T-helper 1 cell (primary cell): ENCODE measurements at regions not wholly inside any gene's neighbourhood (a gene's known extent, or its start where the extent isn't known, plus 50 kb on each side); places are given as distances from the start of the nearest gene placed in this dataset.
A peak's percentile ranks its signal among the peaks of the same experiment; 100 is the strongest.

Source experiments
- DNase-seq, 5 donors: peaks; one replicate each; pipeline ENCODE4 v3.0.0-alpha.2; 2012 to 2020

DNA sequence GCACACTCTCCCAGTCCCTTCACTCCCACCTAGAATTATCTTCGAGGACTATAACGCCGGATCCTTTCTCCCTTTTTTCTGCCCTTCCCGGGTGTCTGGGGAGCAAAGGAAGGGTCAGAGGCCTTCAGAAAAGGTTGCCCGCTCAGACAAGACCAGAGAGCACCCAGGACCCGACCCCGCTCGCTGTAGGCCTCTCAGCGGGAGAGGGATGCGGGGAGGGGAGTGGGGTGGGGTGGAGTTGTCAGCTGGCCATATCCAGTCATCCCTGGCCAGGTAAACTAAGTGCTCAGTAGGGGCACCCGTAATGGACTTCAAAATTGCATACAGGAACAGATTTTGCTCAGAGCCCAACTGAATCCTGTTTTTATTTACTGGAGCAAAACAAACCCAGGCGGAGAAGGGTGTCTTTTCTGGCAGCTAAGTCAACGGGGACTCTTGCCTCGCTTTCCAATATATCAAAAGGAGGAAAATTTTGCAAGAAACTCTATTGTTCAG lies 65.0 kb downstream of the NOL4 start:
- DNase-seq: no peak

DNA sequence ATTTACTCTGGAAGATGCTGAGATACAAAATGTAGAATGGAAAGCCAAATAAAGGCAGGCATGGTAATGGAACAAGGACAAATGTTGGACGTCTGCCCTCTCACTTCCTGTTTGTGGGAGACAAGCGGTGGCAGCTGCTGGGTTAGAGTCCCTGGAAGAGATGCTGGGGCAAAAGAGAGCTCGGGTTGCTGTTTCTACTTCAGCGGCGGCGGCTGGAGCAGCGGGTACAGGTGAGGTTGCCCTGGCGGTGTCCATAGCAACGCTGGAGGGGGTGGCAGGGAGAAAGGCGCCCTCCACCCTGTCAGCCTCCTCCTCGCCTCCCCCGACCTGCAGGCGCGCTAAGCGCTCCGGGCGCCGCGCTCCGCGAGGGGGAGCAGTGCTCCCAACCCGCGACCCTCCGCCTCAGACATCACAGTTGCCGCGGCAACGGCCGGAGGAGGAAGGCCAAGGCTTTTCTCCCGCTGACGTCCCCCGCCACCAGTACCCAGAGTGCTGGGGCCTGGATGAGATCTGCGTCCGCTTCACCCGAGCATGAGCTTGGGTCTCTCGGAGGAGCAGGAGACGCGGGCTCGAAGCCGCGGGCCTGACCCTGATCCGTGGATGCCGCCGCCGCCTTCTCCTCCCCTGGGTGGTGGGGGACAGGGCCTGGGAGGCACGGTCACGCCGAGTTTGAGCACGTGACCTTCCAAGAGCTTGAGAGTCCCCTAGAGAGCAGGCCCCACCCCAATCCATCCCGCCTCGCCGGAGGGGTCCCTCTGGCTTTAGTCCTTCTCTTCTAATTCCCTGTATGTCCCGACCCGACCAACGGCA lies 65.6 kb downstream of the NOL4 start:
- DNase-seq: peak in 3 of 5 donors; percentile 1 to 12 (median 4)

DNA sequence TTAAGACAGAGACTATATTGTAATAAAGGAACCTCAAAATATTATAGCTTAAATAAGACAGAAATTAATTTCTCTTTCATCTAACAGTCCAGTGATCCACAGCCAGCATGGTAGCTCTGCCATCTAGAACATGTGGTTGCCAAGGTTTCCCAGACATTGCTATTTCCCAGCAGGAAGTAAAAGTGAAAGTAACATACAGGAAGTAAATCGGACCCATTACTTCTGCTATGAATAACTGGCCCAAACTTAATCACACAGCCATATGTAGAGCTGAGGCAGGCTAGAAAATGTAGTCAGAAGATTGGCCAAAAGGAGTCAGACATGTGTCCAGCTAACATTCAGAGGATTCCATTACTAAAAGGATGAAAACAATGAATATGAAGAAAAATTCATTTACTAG lies 71.0 kb downstream of the NOL4 start:
- no peak for DNase-seq

DNA sequence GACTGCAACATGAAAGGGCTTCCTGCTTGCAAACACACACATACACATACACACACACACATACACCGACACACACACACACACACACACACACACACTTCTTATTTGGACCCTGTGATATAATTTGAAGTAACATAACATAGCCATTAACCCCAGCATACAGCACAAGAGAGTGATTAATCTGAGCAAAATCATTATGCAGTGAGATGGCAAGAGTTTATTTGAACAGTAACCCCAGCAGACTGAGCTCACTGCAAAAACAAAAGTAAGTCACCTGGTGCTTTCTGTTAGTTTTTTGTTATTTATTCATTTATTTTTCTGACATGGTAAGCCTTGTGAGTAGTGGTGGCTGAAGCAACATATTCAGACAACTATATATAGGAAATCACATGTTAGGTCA lies 93.7 kb downstream of the NOL4 start:
- DNase-seq: no peak

DNA sequence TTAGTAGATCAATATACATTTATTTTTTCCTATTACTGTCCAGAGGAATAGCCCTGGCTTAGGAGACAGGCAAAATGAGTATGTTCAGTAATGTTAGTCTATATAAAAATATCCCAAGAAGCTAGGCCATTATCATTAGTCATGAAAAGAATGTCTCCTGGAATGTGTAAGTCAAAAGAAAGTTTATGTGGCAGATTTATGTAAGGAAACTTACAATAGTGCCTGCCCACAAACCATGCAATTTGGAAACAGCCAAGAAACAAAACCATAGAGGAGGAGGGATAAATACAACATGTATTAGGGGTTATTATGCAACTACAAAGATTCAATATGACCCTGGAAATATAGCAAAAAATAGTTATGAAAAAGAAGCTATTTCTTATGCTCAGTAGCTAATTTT lies 96.3 kb downstream of the NOL4 start:
- no peak for DNase-seq

DNA sequence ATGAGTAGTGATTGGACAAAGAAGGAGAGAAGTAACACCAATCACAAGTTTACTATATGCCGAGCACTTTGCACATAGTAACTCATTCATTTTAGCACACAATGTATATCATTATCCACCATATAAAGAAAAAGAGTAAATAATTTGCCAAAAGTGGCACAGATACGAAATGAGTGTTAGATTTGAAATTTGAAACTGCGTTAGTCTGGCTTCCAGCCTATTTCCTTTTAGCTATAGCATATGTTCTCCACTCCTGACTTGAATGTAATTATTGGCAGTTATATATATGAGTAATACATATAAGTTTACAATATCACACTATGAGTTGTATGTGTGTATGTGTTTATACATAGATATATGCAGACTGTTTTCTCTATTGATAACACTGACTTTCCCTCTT lies 98.6 kb downstream of the NOL4 start:
- no peak for DNase-seq

DNA sequence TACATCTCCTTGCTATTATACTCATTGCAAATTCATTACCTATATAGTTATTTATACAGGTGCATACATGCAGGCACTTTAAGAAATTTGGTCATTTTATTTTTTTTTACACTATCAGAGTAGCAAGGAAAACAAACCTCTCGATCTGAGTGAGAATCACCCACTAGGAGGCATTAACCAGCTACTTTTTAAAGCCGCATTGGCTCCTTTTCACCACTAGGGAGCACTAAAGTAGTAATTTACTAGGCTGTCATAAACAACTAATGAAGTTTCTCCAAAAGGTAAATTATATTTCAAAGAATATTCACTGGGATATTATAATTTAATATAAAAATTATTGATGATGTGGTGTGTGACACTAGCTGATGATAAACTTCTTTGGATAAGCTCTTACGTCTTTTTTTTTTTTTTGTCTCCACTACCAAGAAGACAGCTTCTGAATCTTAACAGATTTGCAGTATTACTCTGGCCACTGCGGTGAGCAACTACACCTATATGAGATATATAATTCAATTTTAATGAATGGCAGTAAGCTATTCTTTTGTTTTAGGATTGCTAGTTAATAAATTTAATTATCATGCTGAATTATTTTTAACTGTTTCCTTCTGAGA lies 101.9 kb downstream of the NOL4 start:
- DNase-seq: peak in 1 of 5 donors; percentile 4

DNA sequence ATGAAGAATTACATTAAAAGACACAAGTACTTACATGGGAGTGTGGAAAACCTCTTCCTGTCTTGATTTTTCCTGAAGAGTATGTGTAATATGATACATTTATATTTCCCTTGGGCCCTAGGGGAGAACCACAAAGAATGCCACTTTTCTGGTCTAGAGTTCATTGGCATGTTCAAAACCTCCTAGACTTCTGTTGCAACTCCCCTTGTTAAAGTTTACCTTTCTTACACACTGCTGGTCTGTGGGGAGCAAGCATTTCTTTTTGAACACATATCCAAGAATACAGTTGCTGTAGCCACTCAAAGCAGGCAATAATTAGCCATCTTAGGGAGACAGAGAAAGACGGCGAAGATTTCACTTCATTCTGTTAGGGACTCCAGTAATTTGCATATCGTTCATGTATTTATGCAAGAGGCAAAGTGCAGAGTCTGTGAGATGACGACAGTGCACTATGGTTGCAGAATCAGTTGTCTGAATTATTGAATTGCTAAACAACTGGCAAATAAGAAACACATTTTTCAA lies 103.5 kb downstream of the NOL4 start:
- DNase-seq: no peak

DNA sequence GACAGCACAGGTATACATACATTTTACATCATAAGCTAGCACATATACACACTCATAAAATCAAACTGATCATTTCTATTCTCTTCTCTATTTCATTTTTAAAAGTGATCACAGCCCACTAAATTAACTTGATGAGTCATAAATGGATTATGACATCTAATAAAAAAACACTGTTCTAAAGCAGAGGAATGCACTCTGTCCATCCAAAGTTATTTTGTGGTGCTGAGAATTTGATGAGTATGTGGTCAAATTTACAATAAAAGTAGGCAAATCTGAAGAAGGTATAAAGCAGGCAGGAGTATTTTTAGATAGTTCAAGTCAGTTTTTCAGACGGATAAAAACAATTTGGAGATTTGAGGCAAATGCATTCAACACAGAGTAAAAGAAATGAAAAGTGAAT lies 104.4 kb downstream of the NOL4 start:
- no peak for DNase-seq

DNA sequence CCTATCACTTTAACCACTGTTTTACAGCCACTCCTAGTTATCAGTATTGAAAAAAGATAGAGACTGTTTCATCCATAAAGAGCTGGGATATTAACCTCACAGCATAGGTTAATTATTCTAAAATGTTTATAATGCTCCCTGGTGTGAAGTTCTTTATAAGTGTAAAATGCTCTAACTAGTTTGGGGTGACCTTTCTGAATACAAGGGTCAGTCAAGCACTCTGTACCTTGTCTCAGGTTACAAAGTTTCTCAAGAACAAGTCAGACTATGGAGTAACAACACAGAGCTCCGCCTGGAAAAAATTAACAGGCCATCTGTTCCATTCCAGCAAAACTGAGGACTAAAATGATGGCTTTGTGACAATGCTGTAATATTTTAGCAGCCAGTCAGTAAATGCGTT lies 107.4 kb downstream of the NOL4 start:
- no peak for DNase-seq

DNA sequence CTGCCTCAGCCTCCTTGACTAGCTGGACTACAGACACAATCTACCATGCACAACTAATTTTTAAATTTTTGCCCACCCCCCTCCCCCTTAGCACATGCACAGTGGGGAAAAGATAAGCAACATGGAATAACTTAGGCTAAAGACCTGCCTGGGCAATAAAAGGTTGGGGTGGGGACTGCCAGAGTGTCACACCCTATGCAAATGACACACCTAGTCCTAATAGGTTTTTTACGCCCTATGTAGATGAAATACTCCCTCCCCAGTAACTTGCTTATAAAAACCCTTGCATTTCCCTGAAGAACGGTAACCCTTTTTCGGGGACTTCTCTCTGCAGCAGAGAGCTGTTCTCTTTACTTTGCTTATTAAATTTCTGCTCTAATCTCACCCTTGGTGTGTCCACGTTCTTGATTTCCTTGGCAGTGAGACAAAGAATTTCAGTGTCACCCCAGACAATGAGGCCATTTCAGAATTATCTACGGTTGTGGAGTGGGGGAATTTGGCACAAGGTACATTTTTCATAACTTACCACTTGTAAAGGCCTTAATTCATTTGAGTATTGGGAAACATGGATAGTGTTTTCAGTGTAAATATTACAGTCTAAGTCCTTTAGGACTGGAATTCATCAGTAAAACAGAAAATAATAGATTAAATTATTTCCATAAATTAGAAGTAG lies 109.2 kb downstream of the NOL4 start:
- no peak for DNase-seq

DNA sequence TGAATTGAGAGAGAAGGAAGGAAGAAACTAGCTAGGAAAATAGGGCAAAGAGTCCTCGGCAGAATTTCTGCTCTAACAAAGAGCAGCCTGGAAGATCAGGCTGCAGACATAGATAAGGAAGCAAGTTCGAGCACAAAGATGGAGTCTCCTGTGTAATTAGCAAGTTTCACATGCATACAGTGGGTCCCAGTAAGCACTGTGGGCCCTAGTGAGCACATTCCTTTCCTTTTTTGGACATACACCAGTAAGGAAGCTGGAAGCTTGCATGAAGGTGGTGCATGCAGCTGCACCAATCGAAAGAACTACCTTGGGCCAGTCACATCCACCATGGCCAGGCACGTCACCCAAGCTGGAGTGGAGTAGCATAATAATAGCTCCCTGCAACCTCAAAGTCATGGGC lies 109.7 kb downstream of the NOL4 start:
- no peak for DNase-seq

DNA sequence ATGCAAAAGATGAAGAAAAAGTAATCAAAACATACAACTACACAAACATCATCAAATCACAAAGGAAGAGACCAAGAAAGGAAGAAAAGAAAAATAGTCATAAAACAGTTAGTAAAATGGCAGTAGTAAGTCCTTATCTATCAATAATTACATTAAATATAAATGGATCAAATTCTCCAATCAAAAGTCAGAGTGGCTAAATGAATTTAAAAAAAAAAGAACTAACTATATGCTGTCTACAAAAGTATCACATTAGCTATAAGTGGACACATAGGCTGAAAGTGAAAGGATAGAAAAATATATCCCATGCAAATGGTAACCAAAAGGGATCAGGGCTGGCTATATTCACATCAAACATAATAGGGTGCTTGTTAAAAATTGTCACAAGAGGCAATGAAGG lies 116.5 kb downstream of the NOL4 start:
- no peak for DNase-seq

DNA sequence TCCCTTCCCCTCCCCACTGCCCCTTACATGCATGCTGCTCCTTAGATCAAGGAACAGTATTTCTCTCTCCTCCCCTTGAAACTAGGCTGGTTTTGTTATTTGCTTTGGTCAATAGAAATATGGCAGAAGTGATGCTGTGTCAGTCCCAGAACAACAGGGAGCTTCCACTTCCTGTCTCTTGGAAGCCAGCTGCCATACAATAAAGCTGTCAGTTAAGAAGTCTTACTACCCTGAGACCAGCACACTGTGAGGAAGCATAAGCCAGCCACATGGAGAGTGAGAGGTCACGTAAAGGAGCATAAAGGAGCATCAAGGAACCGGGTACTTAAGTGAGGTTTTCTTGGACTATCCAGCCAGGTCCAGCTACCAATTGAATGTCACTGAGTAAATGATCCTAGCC lies 126.6 kb downstream of the NOL4 start:
- no peak for DNase-seq

DNA sequence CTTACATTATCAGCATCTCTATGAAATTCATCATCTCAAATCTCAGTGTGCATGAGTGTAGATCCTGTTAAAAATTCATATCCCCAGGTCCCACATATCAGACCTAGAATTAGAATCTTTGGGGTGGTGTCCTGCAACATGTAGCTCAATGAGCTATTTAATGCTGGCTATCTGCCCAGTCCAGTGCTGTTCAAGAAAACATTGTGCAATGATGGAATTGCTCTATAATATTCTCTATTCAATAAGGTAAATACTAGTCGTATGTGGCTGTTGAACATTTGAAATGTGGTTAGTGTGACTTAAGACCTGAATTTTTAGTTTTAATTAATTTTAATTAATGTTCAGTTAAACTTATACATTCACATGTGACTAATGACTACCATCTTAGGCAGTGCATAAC lies 127.4 kb downstream of the NOL4 start:
- no peak for DNase-seq

DNA sequence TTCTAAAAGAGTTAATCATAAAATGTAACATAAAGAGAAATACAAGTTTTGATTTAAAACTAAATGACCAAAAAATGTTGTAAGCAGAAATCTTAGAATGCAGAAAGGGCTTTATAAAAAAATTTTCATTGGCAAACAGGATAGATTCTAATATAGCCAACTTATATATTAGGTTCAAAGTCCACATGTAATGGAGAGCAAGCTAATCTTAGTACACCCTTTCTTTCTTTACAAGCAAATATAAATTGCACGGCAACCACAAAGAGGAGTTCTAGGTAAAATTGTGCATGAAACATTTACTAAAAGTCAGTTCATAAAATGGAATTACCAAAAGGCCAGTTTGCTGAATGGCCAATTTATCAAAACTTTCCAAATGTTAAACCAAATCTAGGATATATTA lies 130.6 kb downstream of the NOL4 start:
- DNase-seq: no peak

DNA sequence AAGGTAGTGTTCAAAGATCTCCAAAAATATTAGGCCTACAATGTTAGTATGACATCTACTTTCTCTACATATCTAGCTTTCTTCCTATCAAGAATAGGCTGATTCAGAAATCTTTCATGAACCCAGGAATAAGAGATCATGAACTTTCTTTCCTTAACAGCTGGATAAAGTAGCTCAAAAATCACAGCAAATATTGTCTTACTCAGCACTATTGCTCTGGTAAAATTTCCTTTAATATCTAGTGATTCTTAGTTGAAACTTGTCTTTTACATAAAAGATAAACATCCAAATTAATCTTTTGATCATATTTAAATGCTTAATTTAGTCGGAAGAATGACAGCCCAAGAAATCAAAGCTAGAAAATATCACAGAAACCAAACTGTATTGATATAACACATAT lies 131.9 kb downstream of the NOL4 start:
- DNase-seq: no peak

DNA sequence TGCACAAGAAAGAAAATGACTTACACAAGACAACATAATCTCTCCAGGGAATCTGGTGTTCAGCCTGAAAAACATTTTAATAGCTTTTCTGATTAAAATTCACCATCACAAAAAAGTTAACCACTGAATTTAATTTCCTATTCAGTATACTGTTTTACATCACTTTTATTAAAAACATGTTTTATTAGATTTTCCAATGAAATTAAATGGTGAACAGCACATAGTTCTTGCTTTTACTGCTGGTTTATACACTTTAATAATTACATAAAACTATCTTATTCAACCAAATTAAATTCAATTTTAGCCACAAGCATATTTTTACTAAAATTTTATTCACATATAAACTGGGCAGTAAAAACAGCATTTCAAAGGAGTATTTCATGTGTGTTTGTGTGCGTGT lies 138.3 kb downstream of the NOL4 start:
- no peak for DNase-seq

DNA sequence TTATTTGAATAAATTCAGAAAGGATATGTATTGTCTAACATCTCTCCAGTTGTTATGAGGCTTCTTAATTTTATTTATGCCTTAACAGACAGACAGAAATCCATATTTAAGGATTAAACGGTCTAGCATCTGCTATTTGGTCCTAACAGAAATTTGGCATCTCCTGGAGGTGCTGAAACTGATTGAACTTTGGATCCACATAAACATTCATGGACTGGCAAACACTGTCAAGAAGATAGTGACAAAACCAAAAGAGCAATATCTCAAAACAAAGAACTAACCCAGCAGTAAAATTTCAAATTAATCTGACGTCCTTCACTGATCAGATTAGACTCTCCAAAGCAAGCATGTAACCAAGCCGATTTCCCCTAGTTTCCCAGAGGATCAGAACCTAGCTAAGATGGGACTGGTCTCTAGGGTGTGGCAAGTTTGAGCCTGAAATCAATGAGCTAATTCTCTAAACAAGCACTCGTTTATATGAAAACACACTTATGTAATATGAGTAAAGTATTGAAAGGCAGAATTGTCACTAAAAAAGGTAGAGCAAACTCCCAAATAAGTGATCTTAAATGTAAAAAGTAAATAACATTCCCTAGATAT lies 139.5 kb downstream of the NOL4 start:
- no peak for DNase-seq

DNA sequence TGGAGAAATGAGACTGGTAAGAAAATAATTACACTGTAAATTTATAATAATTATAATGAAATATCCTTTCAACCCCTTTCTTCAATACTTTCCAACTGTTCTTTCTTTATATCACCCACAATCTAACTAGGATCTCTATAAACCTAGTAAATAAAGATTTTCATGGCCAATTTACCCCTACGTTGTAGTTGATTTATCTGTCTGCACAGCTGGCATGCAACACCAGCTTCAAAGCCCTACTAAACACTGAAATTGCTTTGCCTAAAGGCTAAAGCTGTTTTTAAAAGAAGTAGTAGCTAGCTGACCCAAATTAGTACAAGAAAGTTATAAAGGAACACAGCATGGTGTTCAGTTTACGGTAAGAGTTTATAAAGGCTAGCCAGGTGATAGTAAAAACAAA lies 140.1 kb downstream of the NOL4 start:
- no peak for DNase-seq

DNA sequence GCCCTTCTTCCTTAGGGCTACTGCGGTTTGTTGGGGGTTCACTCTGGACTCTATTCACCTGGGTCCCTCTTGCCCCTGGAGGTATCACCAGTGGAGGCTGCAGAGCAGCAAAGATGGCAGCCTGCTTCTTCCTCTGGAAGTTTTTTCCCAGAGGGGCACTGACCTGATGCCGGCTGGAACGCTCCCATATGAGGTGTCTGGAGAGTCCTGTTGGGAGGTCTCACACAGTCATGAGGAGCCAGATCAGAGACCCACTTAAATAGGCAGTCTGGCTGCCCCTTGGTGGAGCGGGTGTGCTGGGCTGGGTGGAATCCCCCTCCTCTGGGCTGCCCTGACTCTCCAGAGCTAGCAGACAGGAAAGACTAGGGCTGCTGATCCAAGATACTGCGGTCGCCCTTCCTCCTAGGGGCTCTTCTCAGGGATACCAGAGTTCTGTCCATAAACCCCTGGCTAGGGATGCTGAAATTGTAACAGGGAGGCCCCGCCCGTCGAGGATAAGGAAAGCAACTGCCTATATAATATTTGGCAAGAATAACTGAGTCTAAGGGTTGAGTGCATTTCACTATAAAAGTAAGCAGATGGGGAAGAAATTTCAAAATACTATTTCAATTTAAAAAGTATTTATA lies 140.7 kb downstream of the NOL4 start:
- DNase-seq: no peak

DNA sequence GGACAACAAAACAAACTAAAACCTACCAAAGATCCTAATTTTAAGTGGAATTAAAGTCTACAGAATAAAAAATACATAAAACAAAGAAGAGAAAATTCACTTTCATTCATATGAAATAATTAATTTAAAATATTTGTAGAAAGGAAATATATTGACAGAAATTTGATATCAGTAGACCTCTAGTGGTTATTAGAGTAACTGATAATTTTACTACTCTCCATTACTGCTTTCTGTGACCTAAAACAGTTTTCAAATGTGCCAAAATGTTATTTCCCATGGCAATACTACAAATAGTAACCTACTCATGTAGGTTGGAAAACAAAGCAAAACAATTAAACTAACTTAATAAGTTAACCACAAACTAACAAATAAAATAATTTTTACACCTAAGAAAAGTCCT lies 147.1 kb downstream of the NOL4 start:
- DNase-seq: no peak
